Psoas muscle (tissue), 7 donors: ENCODE measurements at regions not wholly inside any gene's neighbourhood (a gene's known extent, or its start where the extent isn't known, plus 50 kb on each side); places are given as distances from the start of the nearest gene placed in this dataset.

ENCODE experiments used
- ATAC-seq, 4 donors: fragments of 200-7000 bp; cut with Tn5 transposase; one replicate each; pipeline ENCODE4 v1.9.1; 2020; ENCODE audit warnings: moderate library complexity in 3 of 4, mild to moderate bottlenecking in 2 of 4
- DNase-seq, 2 donors: peaks; one replicate each; pipeline ENCODE4 v3.0.0-alpha.2; 2020
- H3K27ac ChIP-seq: fragments of 200-600 bp; one replicate; pipeline ENCODE4 v1.8.0; 2022
- H3K27me3 ChIP-seq, 3 donors: fragments of 200-600 bp in 1 of 3; one replicate each; pipeline versions ENCODE4 v1.6.1 to v1.8.0; 2013 to 2022; ENCODE audit warnings: low read length in 2 of 3, mild to moderate bottlenecking in 2 of 3, moderate library complexity in 1 of 3; ENCODE audit not compliant: insufficient read depth in 3 of 3
- H3K36me3 ChIP-seq, 2 donors: fragments of 200-600 bp in 1 of 2; one replicate each; pipeline versions ENCODE4 v1.6.1 to v1.8.0; 2013 to 2022; ENCODE audit warnings: low read depth in 1 of 2, mild to moderate bottlenecking in 1 of 2, moderate library complexity in 1 of 2; ENCODE audit not compliant: insufficient read depth in 1 of 2
- H3K4me1 ChIP-seq: fragments of 200-600 bp; one replicate; pipeline ENCODE4 v1.8.0; 2022
- H3K4me3 ChIP-seq: fragments of 200-600 bp; one replicate; pipeline ENCODE4 v1.8.0; 2022; ENCODE audit warnings: mild to moderate bottlenecking
- H3K9me3 ChIP-seq: fragments of 200-600 bp; one replicate; pipeline ENCODE4 v1.8.0; 2022
- CTCF ChIP-seq: fragments of 200-600 bp; IDR thresholded peaks from one replicate; pipeline ENCODE4 v1.8.0; 2022; ENCODE audit warnings: antibody characterized with exemption
- WGBS, 3 donors: extraction: QIAGEN DNeasy Blood & Tissue Kit; methylation state at CpG; one replicate each; pipeline versions ENCODE4 v1.1.6 to v1.1.7; 2013; 5-methylcytosine and 5-hydroxymethylcytosine counted together
- intact Hi-C, 2 donors: fragments of 100-400 bp; cut with DNase I; formaldehyde crosslinking; loops; one replicate each; pipeline versions ENCODE4 v1.11.0 to v1.14.2; 2022
- donor health status: healthy with polysubstance abuse.
- donor health status: DM: no; HTN: no; CAD: no; lungs with moderate emphysema.
- donor health status: Bipolar disorder and iron deficiency.
- donor health status: healthy.
- donor health status: DM: yes; HTN: yes; CAD: no.
- donor health status: DM: no; HTN: no; CAD: no.
- donor health status: DM: yes; HTN: yes; CAD: no.

GRCh38 chr13:105774739-105775460, 760.6 kb downstream of the EFNB2 start:
- 60 to 65% (median 60%) methylated on average over 7 of the region's 7 CpGs for WGBS, 3 donors

GRCh38 chr13:105773863-105774538, 761.5 kb downstream of the EFNB2 start:
- ATAC-seq (no peak), DNase-seq (no peak)
- Histone ChIP-seq H3K9me3 (no peaks in the 10 kb centered on the region), H3K4me1 (no peaks in the 10 kb centered on the region), H3K4me3 (no peak overlapping the region), H3K27ac (no peak overlapping the region), H3K36me3 (no peaks in the 10 kb centered on the region), H3K27me3 (no peaks in the 10 kb centered on the region)
- intact Hi-C loops: no loop called here
- WGBS, 3 donors: 69 to 74% (median 73%) methylated on average over 7 of the region's 7 CpGs
- no peak for TF ChIP-seq CTCF

More at GRCh38 chr13:105774739-105775460, 760.6 kb downstream of the EFNB2 start:
- H3K9me3 ChIP-seq: no peaks in the 10 kb centered on the region
- no peaks in the 10 kb centered on the region for H3K27me3 ChIP-seq
- no peaks in the 10 kb centered on the region for H3K36me3 ChIP-seq
- no peak overlapping the region for H3K27ac ChIP-seq
- ATAC-seq (no peak), DNase-seq (no peak)
- no peak for TF ChIP-seq CTCF
- H3K4me3 ChIP-seq: no peak overlapping the region
- H3K4me1 ChIP-seq: no peaks in the 10 kb centered on the region
- intact Hi-C loops: no loop called here

- Histone ChIP-seq H3K4me3 (no peak overlapping the region), H3K27me3 (no peaks in the 10 kb centered on the region), H3K27ac (no peak overlapping the region), H3K36me3 (no peaks in the 10 kb centered on the region), H3K9me3 (no peaks in the 10 kb centered on the region), H3K4me1 (no peaks in the 10 kb centered on the region)
- intact Hi-C loops: no loop called here
- no peak for ATAC-seq
- 79 to 80% (median 79%) methylated on average over 4 of the region's 4 CpGs for WGBS, 3 donors
- TF ChIP-seq CTCF: no peak
- no peak for DNase-seq
Measured at GRCh38 chr13:105773241-105773640, 762.2 kb downstream of the EFNB2 start.

- DNase-seq (no peak), ATAC-seq (no peak)
- H3K27me3 ChIP-seq: no peaks in the 10 kb centered on the region
- no peak overlapping the region for H3K27ac ChIP-seq
- no peaks in the 10 kb centered on the region for H3K9me3 ChIP-seq
- no peaks in the 10 kb centered on the region for H3K36me3 ChIP-seq
- intact Hi-C loops: no loop called here
- no peak for TF ChIP-seq CTCF
- H3K4me3 ChIP-seq: no peak overlapping the region
- WGBS, 3 donors: 86 to 88% (median 87%) methylated on average over 2 of the region's 2 CpGs
- no peaks in the 10 kb centered on the region for H3K4me1 ChIP-seq
Measured at GRCh38 chr13:105764486-105764885, 771.0 kb downstream of the EFNB2 start.
